ENCODE measurements at regions not wholly inside any gene's neighbourhood (a gene's known extent, or its start where the extent isn't known, plus 50 kb on each side); places are given as distances from the start of the nearest gene placed in this dataset.
"Not testable (repeated sequence)": the region's sequence is repeated elsewhere in the genome, so short reads cannot be mapped to it uniquely, and the experiment has no call there.

GRCh38 chr16:52104993-52105392 lies 441.9 kb downstream of the TOX3 start:
- not testable (repeated sequence) for TF ChIP-seq EZH2 (IDR thresholded peaks at IDR 0.05); POLR2AphosphoS5 (IDR thresholded peaks at IDR 0.05; ENCODE audit: borderline replicate concordance, low read depth, low read length); FOXP2 (optimal IDR thresholded peaks at IDR 0.05; ENCODE audit: control extremely low read depth, extremely low read length, insufficient read depth)

Measured in SK-N-MC (cell line).